Progenitor cell of endocrine pancreas (in vitro differentiated cells): ENCODE measurements at regions not wholly inside any gene's neighbourhood (a gene's known extent, or its start where the extent isn't known, plus 50 kb on each side); places are given as distances from the start of the nearest gene placed in this dataset.

Experiments
- DNase-seq: peaks from one replicate; pipeline ENCODE4 v3.0.0; 2021; ENCODE audit warnings: low spot score; ENCODE audit not compliant: unreplicated experiment
- H3K27ac Mint-ChIP-seq: 2 replicates; pipeline ENCODE4 v1.8.0; 2021; ENCODE audit warnings: mild to moderate bottlenecking, moderate library complexity, mixed read lengths
- H3K27me3 Mint-ChIP-seq: 2 replicates; pipeline ENCODE4 v1.8.0; 2021; ENCODE audit warnings: mixed read lengths
- H3K36me3 Mint-ChIP-seq: 2 replicates; pipeline ENCODE4 v1.8.0; 2022; ENCODE audit warnings: mixed read lengths; ENCODE audit not compliant: insufficient read depth
- H3K4me1 Mint-ChIP-seq: 2 replicates; pipeline ENCODE4 v1.8.0; 2021; ENCODE audit warnings: low read depth, mixed read lengths
- H3K4me3 Mint-ChIP-seq: 2 replicates; pipeline ENCODE4 v1.8.0; 2021; ENCODE audit warnings: low read depth, mild to moderate bottlenecking, moderate library complexity, mixed read lengths
- H3K9me3 Mint-ChIP-seq: 2 replicates; pipeline ENCODE4 v1.8.0; 2021; ENCODE audit warnings: low read depth, mixed read lengths
- TF ChIP-seq, protein P1 (sequence below): fragments of 200-600 bp; sonication (generic); IDR thresholded peaks from one replicate; pipeline ENCODE4 v1.5.0; 2021; ENCODE audit warnings: antibody characterized with exemption, mild to moderate bottlenecking; ENCODE audit not compliant: unreplicated experiment

- peaks cover 3% of the 10 kb centered on the region for H3K27me3 Mint-ChIP-seq
- H3K36me3 Mint-ChIP-seq: no peaks in the 10 kb centered on the region
- TF ChIP-seq, protein P1, sequence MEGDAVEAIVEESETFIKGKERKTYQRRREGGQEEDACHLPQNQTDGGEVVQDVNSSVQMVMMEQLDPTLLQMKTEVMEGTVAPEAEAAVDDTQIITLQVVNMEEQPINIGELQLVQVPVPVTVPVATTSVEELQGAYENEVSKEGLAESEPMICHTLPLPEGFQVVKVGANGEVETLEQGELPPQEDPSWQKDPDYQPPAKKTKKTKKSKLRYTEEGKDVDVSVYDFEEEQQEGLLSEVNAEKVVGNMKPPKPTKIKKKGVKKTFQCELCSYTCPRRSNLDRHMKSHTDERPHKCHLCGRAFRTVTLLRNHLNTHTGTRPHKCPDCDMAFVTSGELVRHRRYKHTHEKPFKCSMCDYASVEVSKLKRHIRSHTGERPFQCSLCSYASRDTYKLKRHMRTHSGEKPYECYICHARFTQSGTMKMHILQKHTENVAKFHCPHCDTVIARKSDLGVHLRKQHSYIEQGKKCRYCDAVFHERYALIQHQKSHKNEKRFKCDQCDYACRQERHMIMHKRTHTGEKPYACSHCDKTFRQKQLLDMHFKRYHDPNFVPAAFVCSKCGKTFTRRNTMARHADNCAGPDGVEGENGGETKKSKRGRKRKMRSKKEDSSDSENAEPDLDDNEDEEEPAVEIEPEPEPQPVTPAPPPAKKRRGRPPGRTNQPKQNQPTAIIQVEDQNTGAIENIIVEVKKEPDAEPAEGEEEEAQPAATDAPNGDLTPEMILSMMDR: no peak
- no peak for DNase-seq
- no peak overlapping the region for H3K4me3 Mint-ChIP-seq
- peaks cover 21% of the 10 kb centered on the region for H3K4me1 Mint-ChIP-seq
- no peak overlapping the region for H3K27ac Mint-ChIP-seq
- H3K9me3 Mint-ChIP-seq: peaks cover 8% of the 10 kb centered on the region
These were observed 217.7 kb downstream of the FOXA2 start for GRCh38 chr20:22366631-22367030.

DNA sequence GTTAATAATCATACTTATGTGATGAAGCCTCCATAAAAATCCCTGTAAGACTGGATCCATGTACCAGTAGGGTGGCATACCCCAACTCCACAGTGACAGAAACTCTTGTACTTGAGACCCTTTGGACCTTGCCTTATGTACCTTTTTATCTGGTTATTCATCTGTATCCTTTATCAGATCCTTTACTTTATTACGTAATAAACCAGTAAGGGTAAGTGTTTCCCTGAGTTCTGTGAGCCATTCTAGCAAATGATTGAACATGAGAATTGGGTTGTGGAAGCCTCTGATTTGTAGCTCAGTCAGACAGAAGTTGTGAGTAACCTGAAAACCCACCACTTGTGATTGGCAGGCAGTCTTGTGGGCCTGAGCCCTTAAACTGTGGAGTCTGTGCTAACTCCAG, 229.7 kb downstream of the FOXA2 start:
- Mint-ChIP-seq H3K4me3 (no peak overlapping the region), H3K27ac (no peak overlapping the region), H3K27me3 (no peaks in the 10 kb centered on the region), H3K4me1 (peaks cover 1% of the 10 kb centered on the region), H3K36me3 (no peaks in the 10 kb centered on the region), H3K9me3 (peaks cover 7% of the 10 kb centered on the region)
- no peak for DNase-seq
- TF ChIP-seq, protein P1: no peak

DNA sequence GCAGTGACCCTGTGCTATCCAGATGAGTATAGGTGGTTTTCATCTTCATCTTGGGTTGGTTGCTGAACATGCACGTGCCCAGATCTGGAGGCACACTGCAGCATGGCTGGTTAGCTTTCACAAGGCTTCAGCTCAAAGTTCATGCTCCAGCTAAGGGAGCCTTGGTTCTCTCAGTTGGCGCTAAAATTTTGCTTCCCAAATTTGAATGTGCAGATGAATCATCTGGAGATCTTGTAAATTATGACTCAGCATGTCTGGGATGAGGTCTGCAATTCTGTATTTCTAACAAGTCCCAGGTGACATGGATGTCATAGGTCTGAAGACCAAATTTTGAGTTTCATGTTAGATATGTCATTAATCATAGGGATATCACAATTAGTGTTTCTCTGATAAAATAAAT, 230.8 kb downstream of the FOXA2 start:
- TF ChIP-seq, protein P1: no peak
- H3K27me3 Mint-ChIP-seq: peaks cover 10% of the 10 kb centered on the region

GRCh38 chr20:22352019-22352418, 232.4 kb downstream of the FOXA2 start:
- TF ChIP-seq, protein P1: no peak
- H3K36me3 Mint-ChIP-seq: no peaks in the 10 kb centered on the region
- no peak overlapping the region for H3K27ac Mint-ChIP-seq
- H3K4me3 Mint-ChIP-seq: no peak overlapping the region
- peaks cover 3% of the 10 kb centered on the region for H3K9me3 Mint-ChIP-seq
- peaks cover 10% of the 10 kb centered on the region for H3K4me1 Mint-ChIP-seq
- peaks cover 10% of the 10 kb centered on the region for H3K27me3 Mint-ChIP-seq
- DNase-seq: no peak

More for the DNA sequence above, 230.8 kb downstream of the FOXA2 start:
- Mint-ChIP-seq H3K36me3 (no peaks in the 10 kb centered on the region), H3K27ac (no peak overlapping the region), H3K4me3 (no peak overlapping the region), H3K9me3 (peaks cover 7% of the 10 kb centered on the region), H3K4me1 (peaks cover 1% of the 10 kb centered on the region)
- DNase-seq: no peak

DNA sequence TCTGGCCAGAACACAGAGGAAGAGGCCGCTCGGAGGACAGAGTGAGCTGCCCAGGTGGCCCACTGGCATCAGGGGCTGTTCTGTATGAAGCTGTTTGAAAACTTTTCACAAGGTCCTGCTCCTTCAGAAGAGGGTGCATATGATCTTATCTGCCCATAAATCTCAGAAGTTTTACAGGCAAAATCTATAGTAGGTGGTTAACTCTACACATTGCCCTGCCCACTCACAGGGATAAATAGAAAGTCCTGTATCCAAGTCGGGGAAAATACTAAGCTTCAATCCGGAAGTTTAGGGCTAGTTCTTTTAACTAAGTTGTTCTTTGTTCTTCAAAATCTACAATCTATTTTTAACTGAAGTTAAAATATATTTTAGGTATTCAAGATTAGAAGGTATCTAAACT, 233.7 kb downstream of the FOXA2 start:
- Mint-ChIP-seq H3K27ac (no peak overlapping the region), H3K9me3 (no peaks in the 10 kb centered on the region), H3K27me3 (peaks cover 10% of the 10 kb centered on the region), H3K36me3 (no peaks in the 10 kb centered on the region), H3K4me3 (no peak overlapping the region), H3K4me1 (peaks cover 18% of the 10 kb centered on the region)
- no peak for DNase-seq
- TF ChIP-seq, protein P1: no peak
